ENCODE measurements at regions not wholly inside any gene's neighbourhood (a gene's known extent, or its start where the extent isn't known, plus 50 kb on each side); places are given as distances from the start of the nearest gene placed in this dataset.

GRCh38 chr17:17417718-17418181, 59.0 kb upstream of the MED9 start:
- Histone ChIP-seq H3K36me3 (ENCODE audit: insufficient read depth, insufficient read length, low read length) (no peaks in the 10 kb centered on the region), H3K4me3 (ENCODE audit: insufficient read length, low read depth) (no peak overlapping the region), H3K4me1 (ENCODE audit: insufficient read depth, insufficient read length) (no peaks in the 10 kb centered on the region), H3K27me3 (ENCODE audit: insufficient read depth, insufficient read length) (no peaks in the 10 kb centered on the region), H3K9me3 (ENCODE audit: insufficient read depth, low read length) (peaks cover 17% of the 10 kb centered on the region; the same call in 1 of the 2 replicates), H3K9ac (ENCODE audit: insufficient read length, low read depth) (no peak overlapping the region)
- DNase-seq (ENCODE audit: low read depth, low spot score): no peak
- no peak for TF ChIP-seq YY1 (IDR thresholded peaks at IDR 0.05; ENCODE audit: insufficient read depth, insufficient read length)
- no peak for TF ChIP-seq SUZ12 (IDR thresholded peaks at IDR 0.05; ENCODE audit: extremely low read depth, insufficient read depth, insufficient read length)
- TF ChIP-seq ZNF274 (IDR thresholded peaks at IDR 0.05; ENCODE audit: low read depth, low read length): no peak

GRCh38 chr17:17419166-17419565, 57.6 kb upstream of the MED9 start:
- H3K27me3 ChIP-seq (ENCODE audit: insufficient read depth, insufficient read length): no peaks in the 10 kb centered on the region
- H3K4me3 ChIP-seq (ENCODE audit: insufficient read length, low read depth): no peak overlapping the region
- no peak for TF ChIP-seq YY1 (IDR thresholded peaks at IDR 0.05; ENCODE audit: insufficient read depth, insufficient read length)
- TF ChIP-seq ZNF274 (IDR thresholded peaks at IDR 0.05; ENCODE audit: low read depth, low read length): no peak
- no peak for TF ChIP-seq SUZ12 (IDR thresholded peaks at IDR 0.05; ENCODE audit: extremely low read depth, insufficient read depth, insufficient read length)
- no peak for DNase-seq (ENCODE audit: low read depth, low spot score)
- H3K4me1 ChIP-seq (ENCODE audit: insufficient read depth, insufficient read length): no peaks in the 10 kb centered on the region
- peaks cover 29% of the 10 kb centered on the region for H3K9me3 ChIP-seq (ENCODE audit: insufficient read depth, low read length)
- no peaks in the 10 kb centered on the region for H3K36me3 ChIP-seq (ENCODE audit: insufficient read depth, insufficient read length, low read length)
- H3K9ac ChIP-seq (ENCODE audit: insufficient read length, low read depth): no peak overlapping the region

DNA sequence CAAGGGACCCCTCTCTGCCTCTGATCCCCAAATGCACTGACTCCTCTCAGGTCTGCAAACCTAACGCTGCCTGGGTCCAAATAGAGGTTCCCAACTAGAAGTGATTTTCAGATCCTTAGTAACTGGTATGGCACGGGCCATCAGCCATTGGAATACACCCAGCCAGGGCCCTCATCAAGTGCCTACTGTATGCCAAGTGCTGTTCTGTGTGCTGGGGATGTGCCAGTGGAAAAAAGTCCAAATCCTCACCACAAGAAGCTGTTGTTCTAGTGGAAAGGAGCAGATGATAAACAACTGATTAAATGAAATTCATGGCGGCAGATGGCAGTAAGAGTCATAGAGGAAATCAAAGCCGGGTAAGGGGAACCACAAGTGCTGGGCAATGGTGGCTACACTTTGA, 57.2 kb upstream of the MED9 start:
- H3K9me3 ChIP-seq (ENCODE audit: insufficient read depth, low read length): peaks cover 33% of the 10 kb centered on the region
- no peaks in the 10 kb centered on the region for H3K4me1 ChIP-seq (ENCODE audit: insufficient read depth, insufficient read length)
- TF ChIP-seq YY1 (IDR thresholded peaks at IDR 0.05; ENCODE audit: insufficient read depth, insufficient read length) (no peak), ZNF274 (IDR thresholded peaks at IDR 0.05; ENCODE audit: low read depth, low read length) (no peak), SUZ12 (IDR thresholded peaks at IDR 0.05; ENCODE audit: extremely low read depth, insufficient read depth, insufficient read length) (no peak)
- no peaks in the 10 kb centered on the region for H3K27me3 ChIP-seq (ENCODE audit: insufficient read depth, insufficient read length)
- H3K36me3 ChIP-seq (ENCODE audit: insufficient read depth, insufficient read length, low read length): no peaks in the 10 kb centered on the region
- H3K4me3 ChIP-seq (ENCODE audit: insufficient read length, low read depth): no peak overlapping the region
- no peak overlapping the region for H3K9ac ChIP-seq (ENCODE audit: insufficient read length, low read depth)
- no peak for DNase-seq (ENCODE audit: low read depth, low spot score)

DNA sequence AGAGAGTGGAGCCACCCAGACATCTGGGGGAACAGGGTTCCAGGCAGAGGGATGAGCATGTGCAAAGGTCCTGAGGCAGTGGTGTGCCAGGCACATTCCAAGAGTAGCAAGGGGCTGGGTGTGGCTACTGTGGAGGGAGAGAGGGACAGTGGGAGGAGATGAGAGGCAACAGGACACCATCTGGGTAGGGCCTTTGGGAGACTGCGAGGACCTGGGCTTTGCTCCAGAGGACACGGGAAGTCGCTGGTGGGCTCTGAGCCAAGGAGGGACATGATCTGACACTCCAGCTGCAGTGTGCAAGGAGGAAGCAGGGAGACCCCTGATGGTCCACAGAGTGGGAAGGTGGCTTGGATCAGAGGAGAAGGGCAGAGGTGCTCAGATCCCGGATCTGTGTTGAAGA, 56.7 kb upstream of the MED9 start:
- Histone ChIP-seq H3K4me1 (ENCODE audit: insufficient read depth, insufficient read length) (no peaks in the 10 kb centered on the region), H3K4me3 (ENCODE audit: insufficient read length, low read depth) (no peak overlapping the region), H3K36me3 (ENCODE audit: insufficient read depth, insufficient read length, low read length) (no peaks in the 10 kb centered on the region), H3K9me3 (ENCODE audit: insufficient read depth, low read length) (peaks cover 38% of the 10 kb centered on the region), H3K9ac (ENCODE audit: insufficient read length, low read depth) (no peak overlapping the region), H3K27me3 (ENCODE audit: insufficient read depth, insufficient read length) (no peaks in the 10 kb centered on the region)
- TF ChIP-seq YY1 (IDR thresholded peaks at IDR 0.05; ENCODE audit: insufficient read depth, insufficient read length): no peak
- TF ChIP-seq SUZ12 (IDR thresholded peaks at IDR 0.05; ENCODE audit: extremely low read depth, insufficient read depth, insufficient read length): no peak
- TF ChIP-seq ZNF274 (IDR thresholded peaks at IDR 0.05; ENCODE audit: low read depth, low read length): no peak
- DNase-seq (ENCODE audit: low read depth, low spot score): no peak

- DNase-seq (ENCODE audit: low read depth, low spot score): no peak
- Histone ChIP-seq H3K9ac (ENCODE audit: insufficient read length, low read depth) (no peak overlapping the region), H3K4me1 (ENCODE audit: insufficient read depth, insufficient read length) (no peaks in the 10 kb centered on the region), H3K36me3 (ENCODE audit: insufficient read depth, insufficient read length, low read length) (no peaks in the 10 kb centered on the region), H3K4me3 (ENCODE audit: insufficient read length, low read depth) (no peak overlapping the region), H3K27me3 (ENCODE audit: insufficient read depth, insufficient read length) (no peaks in the 10 kb centered on the region), H3K9me3 (ENCODE audit: insufficient read depth, low read length) (peaks cover 43% of the 10 kb centered on the region)
- TF ChIP-seq SUZ12 (IDR thresholded peaks at IDR 0.05; ENCODE audit: extremely low read depth, insufficient read depth, insufficient read length) (no peak), YY1 (IDR thresholded peaks at IDR 0.05; ENCODE audit: insufficient read depth, insufficient read length) (no peak), ZNF274 (IDR thresholded peaks at IDR 0.05; ENCODE audit: low read depth, low read length) (no peak)
These were observed 56.1 kb upstream of the MED9 start for GRCh38 chr17:17420561-17421269.

GRCh38 chr17:17421346-17422216, 55.2 kb upstream of the MED9 start:
- no peaks in the 10 kb centered on the region for H3K27me3 ChIP-seq (ENCODE audit: insufficient read depth, insufficient read length)
- no peak overlapping the region for H3K4me3 ChIP-seq (ENCODE audit: insufficient read length, low read depth)
- no peaks in the 10 kb centered on the region for H3K36me3 ChIP-seq (ENCODE audit: insufficient read depth, insufficient read length, low read length)
- no peak overlapping the region for H3K9ac ChIP-seq (ENCODE audit: insufficient read length, low read depth)
- peaks cover 43% of the 10 kb centered on the region for H3K9me3 ChIP-seq (ENCODE audit: insufficient read depth, low read length)
- no peak for DNase-seq (ENCODE audit: low read depth, low spot score)
- no peaks in the 10 kb centered on the region for H3K4me1 ChIP-seq (ENCODE audit: insufficient read depth, insufficient read length)
- TF ChIP-seq SUZ12 (IDR thresholded peaks at IDR 0.05; ENCODE audit: extremely low read depth, insufficient read depth, insufficient read length) (no peak), ZNF274 (IDR thresholded peaks at IDR 0.05; ENCODE audit: low read depth, low read length) (no peak), YY1 (IDR thresholded peaks at IDR 0.05; ENCODE audit: insufficient read depth, insufficient read length) (no peak)

DNA sequence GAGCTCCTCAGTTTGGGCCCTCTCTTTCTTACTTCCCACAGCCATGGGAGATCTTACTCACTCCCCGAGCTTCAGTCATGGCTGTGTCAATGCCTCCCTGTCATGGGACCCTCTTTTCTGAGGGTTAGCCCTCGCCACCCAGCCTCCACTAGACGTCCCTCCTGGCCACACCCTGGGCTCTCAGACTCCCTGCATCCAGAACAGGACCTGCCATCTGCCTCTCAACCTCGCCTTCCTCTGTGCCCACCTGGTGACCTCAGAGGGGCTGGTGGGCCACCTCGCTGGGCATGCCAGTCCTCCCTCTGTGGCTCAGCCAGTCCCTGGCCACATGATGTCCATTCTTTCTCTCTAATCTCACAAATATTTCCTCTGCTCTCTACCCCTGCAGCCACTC, 54.6 kb upstream of the MED9 start:
- DNase-seq (ENCODE audit: low read depth, low spot score): no peak
- Histone ChIP-seq H3K9me3 (ENCODE audit: insufficient read depth, low read length) (peaks cover 43% of the 10 kb centered on the region), H3K36me3 (ENCODE audit: insufficient read depth, insufficient read length, low read length) (no peaks in the 10 kb centered on the region), H3K4me3 (ENCODE audit: insufficient read length, low read depth) (no peak overlapping the region), H3K27me3 (ENCODE audit: insufficient read depth, insufficient read length) (no peaks in the 10 kb centered on the region), H3K9ac (ENCODE audit: insufficient read length, low read depth) (no peak overlapping the region), H3K4me1 (ENCODE audit: insufficient read depth, insufficient read length) (no peaks in the 10 kb centered on the region)
- TF ChIP-seq SUZ12 (IDR thresholded peaks at IDR 0.05; ENCODE audit: extremely low read depth, insufficient read depth, insufficient read length): no peak
- TF ChIP-seq ZNF274 (IDR thresholded peaks at IDR 0.05; ENCODE audit: low read depth, low read length): no peak
- TF ChIP-seq YY1 (IDR thresholded peaks at IDR 0.05; ENCODE audit: insufficient read depth, insufficient read length): no peak
